ENCODE measurements at regions not wholly inside any gene's neighbourhood (a gene's known extent, or its start where the extent isn't known, plus 50 kb on each side); places are given as distances from the start of the nearest gene placed in this dataset.

DNA sequence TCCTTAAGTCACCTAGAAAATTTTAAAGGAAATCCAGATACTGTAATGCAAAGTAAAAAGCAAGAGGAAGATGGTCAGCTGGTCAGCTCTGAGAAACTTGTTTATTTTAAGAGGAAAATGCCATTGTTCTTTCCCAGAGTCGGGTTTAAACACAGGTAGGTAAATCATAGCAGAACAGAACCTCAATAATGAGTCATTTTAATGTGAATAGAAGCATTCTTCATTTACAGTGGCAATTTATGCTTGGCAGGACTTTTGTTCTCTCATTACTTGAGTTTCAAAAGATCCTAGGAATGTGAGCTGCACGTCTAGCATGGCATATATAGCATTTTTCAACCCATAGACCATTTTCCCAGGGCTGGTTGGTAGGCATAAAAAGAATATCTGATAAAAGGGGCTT is 132.3 kb downstream of the LIG4 start:
- TF ChIP-seq, protein P1, sequence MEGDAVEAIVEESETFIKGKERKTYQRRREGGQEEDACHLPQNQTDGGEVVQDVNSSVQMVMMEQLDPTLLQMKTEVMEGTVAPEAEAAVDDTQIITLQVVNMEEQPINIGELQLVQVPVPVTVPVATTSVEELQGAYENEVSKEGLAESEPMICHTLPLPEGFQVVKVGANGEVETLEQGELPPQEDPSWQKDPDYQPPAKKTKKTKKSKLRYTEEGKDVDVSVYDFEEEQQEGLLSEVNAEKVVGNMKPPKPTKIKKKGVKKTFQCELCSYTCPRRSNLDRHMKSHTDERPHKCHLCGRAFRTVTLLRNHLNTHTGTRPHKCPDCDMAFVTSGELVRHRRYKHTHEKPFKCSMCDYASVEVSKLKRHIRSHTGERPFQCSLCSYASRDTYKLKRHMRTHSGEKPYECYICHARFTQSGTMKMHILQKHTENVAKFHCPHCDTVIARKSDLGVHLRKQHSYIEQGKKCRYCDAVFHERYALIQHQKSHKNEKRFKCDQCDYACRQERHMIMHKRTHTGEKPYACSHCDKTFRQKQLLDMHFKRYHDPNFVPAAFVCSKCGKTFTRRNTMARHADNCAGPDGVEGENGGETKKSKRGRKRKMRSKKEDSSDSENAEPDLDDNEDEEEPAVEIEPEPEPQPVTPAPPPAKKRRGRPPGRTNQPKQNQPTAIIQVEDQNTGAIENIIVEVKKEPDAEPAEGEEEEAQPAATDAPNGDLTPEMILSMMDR (conservative IDR thresholded peaks at IDR 0.05; ENCODE audit: low read length) = no peak
- no peak for TF ChIP-seq EZH2phosphoT487 (IDR thresholded peaks at IDR 0.05; ENCODE audit: borderline replicate concordance)
